Right ventricle myocardium inferior (tissue), 1 donor: ENCODE measurements at regions not wholly inside any gene's neighbourhood (a gene's known extent, or its start where the extent isn't known, plus 50 kb on each side); places are given as distances from the start of the nearest gene placed in this dataset.
"Not testable (repeated sequence)": the region's sequence is repeated elsewhere in the genome, so short reads cannot be mapped to it uniquely, and the experiment has no call there.

Experiments used
- ATAC-seq: fragments of 200-7000 bp; cut with Tn5 transposase; one replicate; pipeline ENCODE4 v1.9.1; 2020; ENCODE audit warnings: mild to moderate bottlenecking, moderate library complexity
- DNase-seq: peaks from one replicate; pipeline ENCODE4 v3.0.0; 2021; ENCODE audit errors: missing footprints
- intact Hi-C: fragments of 100-400 bp; cut with DNase I; formaldehyde crosslinking; loops from one replicate; pipeline ENCODE4 v1.11.0; 2022
- donor health status: DM: no; HTN: yes; CAD: no; lungs with severe emphysema.

DNA sequence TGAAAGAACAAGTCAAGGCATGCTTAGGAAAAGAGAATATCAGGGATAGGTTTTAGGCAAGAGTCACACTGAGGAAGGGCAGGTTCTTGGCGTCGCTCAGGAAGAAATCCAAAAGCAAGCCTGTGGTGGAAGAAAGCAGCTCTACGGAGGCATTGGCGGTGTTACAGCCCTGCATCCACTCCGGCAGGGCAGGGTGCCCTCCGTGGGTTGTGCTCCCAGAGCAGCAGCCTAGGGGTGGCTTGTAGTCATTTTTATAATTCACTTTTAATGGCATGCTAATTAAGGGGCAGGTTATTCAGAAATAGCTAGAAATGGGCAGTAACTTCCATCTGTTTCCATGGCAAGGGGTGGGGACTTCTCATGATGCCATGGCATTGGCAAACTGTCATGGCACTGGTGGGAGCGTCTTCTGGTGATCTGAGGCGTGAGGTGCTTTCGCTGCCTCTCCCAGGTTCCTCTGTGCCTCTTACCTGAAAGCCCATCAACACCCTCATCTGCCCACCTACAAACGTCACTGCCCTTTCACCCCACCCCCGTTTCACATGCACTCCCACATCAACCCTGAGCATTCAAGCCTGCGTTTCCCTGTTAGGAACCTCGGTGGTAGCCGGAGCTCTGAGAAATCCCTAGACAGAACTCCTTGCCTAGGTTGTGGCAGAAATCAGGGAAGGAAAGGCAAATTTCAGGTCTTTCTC lies 1763.8 kb upstream of the TPTE start:
- DNase-seq, ATAC-seq, intact Hi-C loops: not testable (repeated sequence)

- peak; percentile 75 for DNase-seq
- intact Hi-C loops, ATAC-seq: not testable (repeated sequence)
These were observed 1762.4 kb upstream of the TPTE start for GRCh38 chr21:8758921-8759367.

- ATAC-seq, DNase-seq, intact Hi-C loops: not testable (repeated sequence)
These were observed 1759.1 kb upstream of the TPTE start for GRCh38 chr21:8762241-8762640.

DNA sequence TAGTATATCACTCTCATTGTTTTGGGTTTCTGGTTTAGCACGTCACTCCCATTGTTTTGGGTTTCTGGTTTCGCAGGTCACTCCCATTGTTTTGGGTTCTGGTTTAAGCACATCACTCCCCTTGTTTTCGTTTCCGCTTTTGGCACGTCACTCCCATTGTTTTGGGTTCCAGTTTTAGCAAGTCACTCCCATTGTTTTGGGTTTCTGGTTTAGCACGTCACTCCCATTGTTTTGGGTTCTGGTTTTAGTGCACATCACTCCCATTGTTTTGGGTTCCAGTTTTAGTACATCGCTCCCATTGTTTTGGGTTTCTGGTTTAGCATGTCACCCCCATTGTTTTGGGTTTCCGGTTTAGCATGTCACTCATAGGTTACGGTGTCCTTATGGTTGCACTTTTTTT lies 1757.0 kb upstream of the TPTE start:
- DNase-seq, ATAC-seq, intact Hi-C loops: not testable (repeated sequence)

- intact Hi-C loops: not testable (repeated sequence)
These were observed 1755.2 kb upstream of the TPTE start for GRCh38 chr21:8766142-8766541.

GRCh38 chr21:8772910-8773514 lies 1748.4 kb upstream of the TPTE start:
- DNase-seq: peak; percentile 50
- intact Hi-C loops, ATAC-seq: not testable (repeated sequence)

More at GRCh38 chr21:8766142-8766541, 1755.2 kb upstream of the TPTE start:
- peak; percentile 66 for DNase-seq
- not testable (repeated sequence) for ATAC-seq

DNA sequence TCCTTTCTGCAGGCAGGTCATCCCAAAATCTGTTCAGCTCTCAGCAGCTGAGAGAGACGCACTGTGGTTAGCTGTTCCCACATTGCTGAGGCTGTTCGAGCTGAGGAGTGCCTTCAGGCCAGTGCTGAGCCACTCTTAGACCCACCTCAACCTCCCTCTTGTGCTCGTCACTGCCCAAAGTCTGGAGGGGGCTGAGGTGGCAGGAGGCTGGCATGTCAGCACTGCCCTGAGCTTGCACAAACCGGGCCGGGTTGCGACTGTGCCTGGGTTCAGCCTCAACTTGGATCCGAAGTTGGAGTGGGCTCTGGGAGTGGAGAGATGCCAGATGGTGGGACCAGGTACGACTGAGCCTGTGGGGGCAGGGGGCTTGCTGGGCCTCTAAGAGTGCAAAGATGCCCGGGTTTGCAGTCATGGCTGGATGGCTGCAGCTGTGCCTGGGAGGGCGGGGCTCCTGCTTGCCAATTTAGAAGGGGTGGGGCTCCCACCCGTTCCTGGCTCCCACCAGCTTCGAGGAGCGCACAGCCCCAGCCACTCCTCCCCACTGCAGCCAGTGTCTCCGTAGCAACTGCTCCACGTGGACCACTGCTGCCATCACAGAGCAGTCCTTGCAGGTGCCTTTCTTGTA lies 1745.7 kb upstream of the TPTE start:
- intact Hi-C loops, ATAC-seq, DNase-seq: not testable (repeated sequence)

DNA sequence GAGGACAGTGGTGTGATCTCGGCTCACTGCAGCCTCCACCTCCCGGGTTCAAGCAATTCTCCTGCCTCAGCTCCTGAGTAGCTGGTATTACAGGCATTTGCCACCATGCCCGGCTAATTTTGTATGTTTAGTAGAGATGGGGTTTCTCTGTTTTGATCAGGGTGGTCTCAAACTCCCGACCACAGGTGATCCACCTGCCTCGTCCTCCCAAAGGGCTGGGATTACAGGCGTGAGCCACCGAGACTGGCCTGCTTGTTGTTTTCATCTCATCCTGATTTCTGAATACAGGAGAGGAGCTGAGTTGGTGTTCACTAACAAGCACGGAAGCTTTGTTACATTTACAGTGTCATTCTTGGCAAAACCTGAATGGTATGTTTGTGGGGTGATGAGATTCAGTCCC lies 1744.1 kb upstream of the TPTE start:
- ATAC-seq, intact Hi-C loops, DNase-seq: not testable (repeated sequence)

- intact Hi-C loops, ATAC-seq, DNase-seq: not testable (repeated sequence)
These were observed 1742.9 kb upstream of the TPTE start for GRCh38 chr21:8778323-8779085.

DNA sequence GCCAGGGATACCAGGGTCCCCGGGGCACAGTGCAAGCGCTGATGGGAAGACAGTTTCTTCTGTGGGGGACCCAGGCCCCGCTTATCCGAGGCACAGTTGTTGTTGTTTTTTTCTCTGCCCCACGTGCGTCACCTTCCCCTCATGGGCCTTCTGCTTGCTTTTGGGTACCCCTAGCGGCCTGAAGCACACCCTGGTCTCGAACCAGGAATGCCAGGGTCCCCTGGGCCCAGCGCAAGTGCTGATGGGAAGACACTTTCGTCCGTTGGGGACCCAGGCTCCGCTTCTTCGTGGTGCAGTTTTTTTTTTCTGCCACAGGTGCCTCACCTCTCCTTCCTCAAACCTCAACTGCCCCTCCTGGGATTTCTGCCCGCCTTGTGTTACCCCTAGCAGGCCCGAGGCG lies 1708.5 kb upstream of the TPTE start:
- DNase-seq, intact Hi-C loops: not testable (repeated sequence)

GRCh38 chr21:8834264-8834663 lies 1687.1 kb upstream of the TPTE start:
- peak; percentile 59 for DNase-seq
- ATAC-seq, intact Hi-C loops: not testable (repeated sequence)

More for the DNA sequence above, 1708.5 kb upstream of the TPTE start:
- ATAC-seq: not testable (repeated sequence)
